HG03025 (cell line): ENCODE measurements at regions not wholly inside any gene's neighbourhood (a gene's known extent, or its start where the extent isn't known, plus 50 kb on each side); places are given as distances from the start of the nearest gene placed in this dataset.

ENCODE experiments used
- ATAC-seq: cut with Tn5 transposase; IDR thresholded peaks from one replicate; pipeline ENCODE4 v1.9.1; 2021; ENCODE audit warnings: mild to moderate bottlenecking, moderate library complexity; ENCODE audit not compliant: unreplicated experiment, low FRiP score

DNA sequence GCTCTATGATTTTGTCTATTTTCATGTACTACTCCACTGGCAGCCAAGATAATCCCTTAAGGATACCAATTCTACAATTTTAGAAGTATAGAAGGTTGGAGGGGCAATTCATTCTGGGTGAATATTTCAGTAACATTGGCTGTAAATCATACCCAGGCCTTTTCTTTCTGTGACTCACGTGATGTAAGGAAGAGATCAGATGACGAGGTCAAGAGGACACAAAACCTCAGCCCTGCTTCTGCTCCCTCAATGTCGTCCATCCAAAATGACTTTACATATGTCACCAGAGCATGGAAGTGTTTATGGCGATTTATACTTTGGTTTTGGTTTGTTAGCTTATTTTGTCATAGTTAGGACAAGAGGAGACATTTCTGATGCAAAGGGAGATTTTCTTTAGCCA, 70.7 kb upstream of the SLC4A4 start:
- no peak for ATAC-seq

DNA sequence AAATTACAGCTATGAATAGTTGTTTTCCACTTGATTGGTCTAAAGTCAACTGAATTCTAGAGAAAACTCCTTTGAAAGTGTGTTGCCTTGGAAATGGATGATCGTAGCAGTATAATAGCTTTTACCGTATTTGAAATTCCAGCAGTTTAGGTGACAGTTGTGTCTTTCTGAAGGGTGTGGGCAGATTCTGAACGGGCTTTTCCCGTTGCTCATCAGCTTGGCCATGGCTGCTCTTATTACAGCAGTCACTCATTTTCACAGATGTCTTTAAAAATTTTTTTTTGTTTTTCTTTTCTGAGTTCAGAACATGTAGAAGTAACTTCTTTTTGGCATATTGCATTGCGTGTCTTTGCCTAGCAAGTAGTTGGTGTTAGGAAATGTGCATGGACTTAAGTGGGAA, 69.6 kb upstream of the SLC4A4 start:
- ATAC-seq, result no peak

DNA sequence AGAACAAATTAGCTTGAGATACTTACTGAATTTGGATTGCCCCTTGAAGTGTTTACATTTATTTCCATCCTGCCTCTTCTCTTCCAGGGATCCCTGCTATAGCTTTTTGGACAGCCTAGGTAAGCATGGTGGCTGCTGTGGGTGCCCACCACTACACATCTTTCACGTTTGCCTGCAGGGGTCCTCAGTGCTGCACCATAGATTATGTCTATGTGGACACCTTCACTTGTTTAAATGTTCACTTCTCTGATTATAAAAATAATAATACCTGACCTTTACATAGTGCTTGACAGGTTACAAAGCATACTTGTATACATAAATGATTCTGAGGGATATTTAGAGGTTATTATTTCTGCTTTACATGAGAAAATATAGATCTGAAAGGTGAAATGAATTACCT, 67.9 kb upstream of the SLC4A4 start:
- ATAC-seq, result no peak

DNA sequence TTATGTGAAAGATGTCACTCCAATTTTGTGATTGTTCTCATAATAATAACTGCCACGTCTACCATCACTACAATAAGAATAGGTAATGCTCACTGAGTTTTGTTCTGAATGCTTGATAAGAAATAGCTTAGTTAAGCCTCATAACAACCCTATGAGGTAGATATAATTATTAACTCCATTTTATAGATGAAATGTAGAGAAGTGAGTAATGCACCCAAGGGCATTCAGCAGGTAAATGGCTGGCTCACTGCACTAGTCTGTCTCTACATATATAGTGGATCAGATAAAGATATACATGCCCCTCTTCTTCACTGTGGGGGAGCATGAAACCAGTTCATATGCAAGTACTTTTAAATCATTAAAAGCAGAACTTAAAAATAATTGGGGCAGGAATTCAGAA, 65.8 kb upstream of the SLC4A4 start:
- ATAC-seq, result no peak

- ATAC-seq, result no peak
These were observed 63.8 kb upstream of the SLC4A4 start for GRCh38 chr4:71275004-71275403.

DNA sequence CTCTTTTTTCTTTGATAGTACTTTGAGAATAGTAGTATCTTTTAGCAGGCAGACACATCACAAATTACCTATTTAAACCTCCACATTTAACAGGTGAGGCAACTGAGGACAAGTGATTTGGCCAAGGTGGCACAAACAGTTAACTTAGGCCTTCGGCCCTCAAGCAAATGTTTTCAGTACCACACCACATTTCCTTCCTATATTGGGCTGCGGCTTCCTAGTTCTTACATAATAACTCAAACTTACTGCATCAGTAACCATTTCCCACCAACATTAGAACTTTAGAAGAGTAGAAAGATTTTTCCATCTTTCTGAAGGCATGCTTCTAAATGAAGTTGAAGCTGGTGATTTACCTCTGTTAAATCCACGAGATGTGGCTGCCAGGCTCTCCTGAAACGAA, 63.2 kb upstream of the SLC4A4 start:
- ATAC-seq, result no peak

DNA sequence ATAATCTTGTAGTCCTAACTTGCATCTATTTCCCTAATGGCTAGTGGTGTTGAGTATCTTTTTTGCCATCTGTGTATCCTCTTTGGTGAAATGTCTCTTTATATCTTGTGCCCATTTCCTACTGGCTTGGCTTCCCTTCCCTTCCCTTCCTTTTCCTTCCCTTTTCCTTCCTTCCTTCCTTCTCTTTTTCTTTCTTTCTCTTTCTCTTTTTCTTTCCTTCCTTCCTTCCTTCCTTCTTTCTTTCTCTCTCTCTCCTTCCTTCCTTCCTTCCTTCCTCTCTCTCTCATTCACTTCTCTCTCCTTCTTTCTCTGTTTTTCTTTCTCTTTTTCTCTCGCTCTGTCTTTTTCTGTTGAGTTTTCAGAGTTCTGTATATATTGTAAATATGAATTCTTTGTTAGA, 61.5 kb upstream of the SLC4A4 start:
- no peak for ATAC-seq

GRCh38 chr4:71283642-71284257, 55.1 kb upstream of the SLC4A4 start:
- no peak for ATAC-seq

GRCh38 chr4:71287305-71287704, 51.5 kb upstream of the SLC4A4 start:
- no peak for ATAC-seq

GRCh38 chr4:71288875-71289274, 49.9 kb upstream of the SLC4A4 start:
- ATAC-seq, result no peak
